H9 (cell line): ENCODE measurements at regions not wholly inside any gene's neighbourhood (a gene's known extent, or its start where the extent isn't known, plus 50 kb on each side); places are given as distances from the start of the nearest gene placed in this dataset.

ENCODE experiments used
- DNase-seq: peaks from one replicate; pipeline ENCODE4 v3.0.0-alpha.2; 2017
- H2AFZ ChIP-seq: one replicate; pipeline ENCODE4 v1.6.1; 2013; ENCODE audit warnings: mild to moderate bottlenecking, low read length, control low read depth, moderate library complexity
- H2AK5ac ChIP-seq: 2 replicates; pipeline ENCODE4 v1.6.1; 2013; ENCODE audit warnings: low read length, control low read depth, mixed read lengths; ENCODE audit not compliant: insufficient read length
- H2BK120ac ChIP-seq: one replicate; pipeline ENCODE4 v1.6.1; 2013; ENCODE audit warnings: low read depth, mild to moderate bottlenecking, low read length, control low read depth, inconsistent platforms; ENCODE audit not compliant: poor library complexity, severe bottlenecking
- H2BK12ac ChIP-seq: 2 replicates; pipeline ENCODE4 v1.6.1; 2013; ENCODE audit warnings: low read length, control low read depth, mixed read lengths, low read depth; ENCODE audit not compliant: insufficient read length
- H2BK15ac ChIP-seq: 2 replicates; pipeline ENCODE4 v1.6.1; 2013; ENCODE audit warnings: low read depth, low read length, control low read depth
- H2BK20ac ChIP-seq: one replicate; pipeline ENCODE4 v1.6.1; 2013; ENCODE audit warnings: low read depth, mild to moderate bottlenecking, low read length, control low read depth, inconsistent platforms; ENCODE audit not compliant: poor library complexity, severe bottlenecking
- H2BK5ac ChIP-seq: 2 replicates; pipeline ENCODE4 v1.6.1; 2013; ENCODE audit warnings: low read length, control low read depth, mixed read lengths; ENCODE audit not compliant: insufficient read length
- H3K14ac ChIP-seq: 2 replicates; pipeline ENCODE4 v1.6.1; 2013; ENCODE audit warnings: low read length, control low read depth; ENCODE audit not compliant: insufficient read depth
- H3K18ac ChIP-seq: 2 replicates; pipeline ENCODE4 v1.6.1; 2013; ENCODE audit warnings: low read depth, mild to moderate bottlenecking, mixed read lengths, low read length, control low read depth; ENCODE audit not compliant: insufficient read length
- H3K23ac ChIP-seq: 2 replicates; pipeline ENCODE4 v1.6.1; 2013; ENCODE audit warnings: low read length, control low read depth, mixed read lengths, low read depth; ENCODE audit not compliant: insufficient read length
- H3K23me2 ChIP-seq: 2 replicates; pipeline ENCODE4 v1.6.1; 2013; ENCODE audit warnings: low read depth, mild to moderate bottlenecking, mixed read lengths, low read length, control low read depth; ENCODE audit not compliant: insufficient read length, poor library complexity, severe bottlenecking
- H3K27ac ChIP-seq: 2 replicates; pipeline ENCODE4 v1.5.1; 2013; ENCODE audit warnings: low read length, control low read depth, mixed read lengths, low read depth; ENCODE audit not compliant: insufficient read length
- H3K27me3 ChIP-seq: 2 replicates; pipeline ENCODE4 v1.6.1; 2013; ENCODE audit warnings: low read length, control low read depth, inconsistent platforms; ENCODE audit not compliant: insufficient read depth
- H3K4ac ChIP-seq: 2 replicates; pipeline ENCODE4 v1.6.1; 2013; ENCODE audit warnings: low read depth, mild to moderate bottlenecking, control low read depth, inconsistent platforms, low read length, moderate library complexity
- H3K4me1 ChIP-seq: 2 replicates; pipeline ENCODE4 v1.6.1; 2013; ENCODE audit warnings: low read length, control low read depth, inconsistent platforms; ENCODE audit not compliant: insufficient read depth
- H3K4me2 ChIP-seq: 2 replicates; pipeline ENCODE4 v1.6.1; 2013; ENCODE audit warnings: low read length, control low read depth, mixed read lengths; ENCODE audit not compliant: insufficient read length, insufficient read depth
- H3K56ac ChIP-seq: 2 replicates; pipeline ENCODE4 v1.6.1; 2013; ENCODE audit warnings: low read depth, mild to moderate bottlenecking, mixed read lengths, low read length, control low read depth; ENCODE audit not compliant: insufficient read length
- H3K79me1 ChIP-seq: 2 replicates; pipeline ENCODE4 v1.6.1; 2013; ENCODE audit warnings: low read depth, mild to moderate bottlenecking, moderate library complexity, low read length, control low read depth, inconsistent platforms; ENCODE audit not compliant: insufficient read depth, poor library complexity, severe bottlenecking
- H3K79me2 ChIP-seq: 2 replicates; pipeline ENCODE4 v1.6.1; 2013; ENCODE audit warnings: low read length, control low read depth, inconsistent platforms; ENCODE audit not compliant: insufficient read depth
- H3K9ac ChIP-seq: 2 replicates; pipeline ENCODE4 v1.6.1; 2013; ENCODE audit warnings: low read length, control low read depth, mixed read lengths; ENCODE audit not compliant: insufficient read length; ENCODE audit errors: extremely low read depth
- H3K9me3 ChIP-seq: one replicate; pipeline ENCODE4 v1.6.1; 2013; ENCODE audit warnings: low read depth, low read length, inconsistent platforms; ENCODE audit not compliant: control insufficient read depth
- H3T11ph ChIP-seq: one replicate; pipeline ENCODE4 v1.6.1; 2013; ENCODE audit warnings: mild to moderate bottlenecking, low read length, control low read depth, inconsistent platforms
- H4K20me1 ChIP-seq: one replicate; pipeline ENCODE4 v1.6.1; 2013; ENCODE audit not compliant: control insufficient read depth, insufficient read length, insufficient read depth
- H4K5ac ChIP-seq: 2 replicates; pipeline ENCODE4 v1.6.1; 2013; ENCODE audit warnings: low read depth, mild to moderate bottlenecking, mixed read lengths, low read length, control low read depth; ENCODE audit not compliant: insufficient read length
- H4K8ac ChIP-seq: replicated peaks from 2 replicates; pipeline ENCODE4 v1.6.1; 2013; ENCODE audit warnings: low read length, control low read depth, mixed read lengths, low read depth; ENCODE audit not compliant: insufficient read length
- H4K91ac ChIP-seq: 2 replicates; pipeline ENCODE4 v1.6.1; 2013; ENCODE audit warnings: low read depth, mild to moderate bottlenecking, moderate library complexity, mixed read lengths, low read length, control low read depth; ENCODE audit not compliant: insufficient read length
- H3K27ac Mint-ChIP-seq, 3 experiments: 2 replicates in 2 of 3; 3 replicates in 1 of 3; pipeline ENCODE4 v1.8.0; 2020 to 2021; ENCODE audit warnings: mixed read lengths in 3 of 3, mild to moderate bottlenecking in 1 of 3, moderate library complexity in 1 of 3
- H3K27me3 Mint-ChIP-seq: 2 replicates; pipeline ENCODE4 v1.8.0; 2021; ENCODE audit warnings: low read depth, mild to moderate bottlenecking, moderate library complexity, mixed read lengths
- H3K36me3 Mint-ChIP-seq, 3 experiments: 2 replicates in 2 of 3; 3 replicates in 1 of 3; pipeline ENCODE4 v1.8.0; 2020 to 2021; ENCODE audit warnings: low read depth in 3 of 3, mixed read lengths in 3 of 3; ENCODE audit not compliant: insufficient read depth in 1 of 3
- H3K4me1 Mint-ChIP-seq, 2 experiments: 2 replicates each; pipeline ENCODE4 v1.8.0; 2020; ENCODE audit warnings: mixed read lengths in 2 of 2
- H3K4me3 Mint-ChIP-seq, 2 experiments: 2 replicates in 1 of 2; 3 replicates in 1 of 2; pipeline ENCODE4 v1.8.0; 2020 to 2021; ENCODE audit warnings: mild to moderate bottlenecking in 2 of 2, mixed read lengths in 2 of 2, moderate library complexity in 1 of 2
- H3K9me3 Mint-ChIP-seq, 2 experiments: 2 replicates in 1 of 2; 3 replicates in 1 of 2; pipeline ENCODE4 v1.8.0; 2020; ENCODE audit warnings: mild to moderate bottlenecking in 2 of 2, mixed read lengths in 2 of 2, moderate library complexity in 1 of 2
- TF ChIP-seq, protein P1 (sequence below): fragments of 200-600 bp; sonication (generic); conservative IDR thresholded peaks from 3 replicates; pipeline ENCODE4 v1.8.0; 2021; ENCODE audit warnings: antibody characterized with exemption, mild to moderate bottlenecking

DNA sequence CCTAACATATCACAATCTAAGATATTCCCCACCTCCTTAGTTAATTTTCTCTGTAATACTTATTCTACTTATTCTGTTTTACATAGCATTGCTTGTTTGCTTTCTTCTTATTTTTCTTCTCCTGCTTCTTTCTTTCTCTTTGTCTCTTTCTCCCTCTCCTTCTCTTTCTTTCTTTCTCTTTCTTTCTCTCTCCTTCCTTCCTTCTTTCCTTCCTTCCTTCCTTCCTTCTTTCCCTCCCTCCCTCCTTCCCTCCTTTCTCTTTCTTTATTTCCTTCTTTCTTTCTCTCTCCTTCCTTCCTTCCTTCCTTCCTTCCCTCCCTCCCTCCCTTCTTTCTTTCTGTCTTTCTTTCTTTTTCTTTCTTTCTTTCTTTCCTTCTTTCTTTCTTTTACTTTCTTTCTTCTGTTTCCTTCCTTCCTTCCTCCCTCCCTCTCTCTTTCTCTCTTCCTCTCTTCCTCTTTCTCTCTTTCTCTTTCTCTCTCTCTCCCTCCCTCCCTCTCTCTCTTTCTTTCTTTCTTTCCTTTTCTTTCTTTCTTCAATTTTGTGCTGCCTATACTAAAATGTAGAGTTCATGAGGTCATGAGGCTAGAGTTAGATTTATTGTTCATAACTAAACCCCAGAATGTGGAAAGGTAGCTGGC, 445.4 kb downstream of the GATA3 start:
- no peak overlapping the region for H2BK120ac ChIP-seq
- H2BK20ac ChIP-seq, result no peak overlapping the region
- peaks cover 35 to 42% of the 10 kb centered on the region in 2 experiments for H3K4me1 Mint-ChIP-seq
- H3K9me3 Mint-ChIP-seq, result no peaks in the 10 kb centered on the region; a peak in 1 of 5 replicates
- H3K9me3 ChIP-seq, result no peaks in the 10 kb centered on the region
- H3K4ac ChIP-seq, result no peak overlapping the region
- DNase-seq, result no peak
- H3K56ac ChIP-seq, result no peak overlapping the region
- H3K27me3 ChIP-seq, result no peaks in the 10 kb centered on the region
- H3K14ac ChIP-seq, result no peak overlapping the region
- H3K79me1 ChIP-seq, result no peaks in the 10 kb centered on the region
- no peak overlapping the region for H3K27ac ChIP-seq
- H2AK5ac ChIP-seq, result no peak overlapping the region
- H3K23ac ChIP-seq, result no peak overlapping the region
- H3T11ph ChIP-seq, result no peak overlapping the region
- H3K27ac Mint-ChIP-seq, result no peak overlapping the region
- H4K8ac ChIP-seq, result no peak overlapping the region
- H2AFZ ChIP-seq, result no peak overlapping the region
- H3K4me1 ChIP-seq, result peaks cover 4% of the 10 kb centered on the region; the same call in 1 of the 2 replicates
- no peaks in the 10 kb centered on the region for H3K23me2 ChIP-seq
- no peak overlapping the region for H4K5ac ChIP-seq
- H3K27me3 Mint-ChIP-seq, result peaks cover 5% of the 10 kb centered on the region; the same call in 1 of the 2 replicates
- no peak overlapping the region for H2BK15ac ChIP-seq
- H4K91ac ChIP-seq, result no peak overlapping the region
- no peak overlapping the region for H3K18ac ChIP-seq
- H3K9ac ChIP-seq, result no peak overlapping the region
- no peak overlapping the region for H2BK5ac ChIP-seq
- no peaks in the 10 kb centered on the region for H4K20me1 ChIP-seq
- no peaks in the 10 kb centered on the region for H3K79me2 ChIP-seq
- no peak overlapping the region for H3K4me3 Mint-ChIP-seq
- TF ChIP-seq, protein P1, sequence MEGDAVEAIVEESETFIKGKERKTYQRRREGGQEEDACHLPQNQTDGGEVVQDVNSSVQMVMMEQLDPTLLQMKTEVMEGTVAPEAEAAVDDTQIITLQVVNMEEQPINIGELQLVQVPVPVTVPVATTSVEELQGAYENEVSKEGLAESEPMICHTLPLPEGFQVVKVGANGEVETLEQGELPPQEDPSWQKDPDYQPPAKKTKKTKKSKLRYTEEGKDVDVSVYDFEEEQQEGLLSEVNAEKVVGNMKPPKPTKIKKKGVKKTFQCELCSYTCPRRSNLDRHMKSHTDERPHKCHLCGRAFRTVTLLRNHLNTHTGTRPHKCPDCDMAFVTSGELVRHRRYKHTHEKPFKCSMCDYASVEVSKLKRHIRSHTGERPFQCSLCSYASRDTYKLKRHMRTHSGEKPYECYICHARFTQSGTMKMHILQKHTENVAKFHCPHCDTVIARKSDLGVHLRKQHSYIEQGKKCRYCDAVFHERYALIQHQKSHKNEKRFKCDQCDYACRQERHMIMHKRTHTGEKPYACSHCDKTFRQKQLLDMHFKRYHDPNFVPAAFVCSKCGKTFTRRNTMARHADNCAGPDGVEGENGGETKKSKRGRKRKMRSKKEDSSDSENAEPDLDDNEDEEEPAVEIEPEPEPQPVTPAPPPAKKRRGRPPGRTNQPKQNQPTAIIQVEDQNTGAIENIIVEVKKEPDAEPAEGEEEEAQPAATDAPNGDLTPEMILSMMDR, result no peak
- no peak overlapping the region for H2BK12ac ChIP-seq
- H3K36me3 Mint-ChIP-seq, result no peaks in the 10 kb centered on the region
- no peak overlapping the region for H3K4me2 ChIP-seq
